ENCODE measurements at regions not wholly inside any gene's neighbourhood (a gene's known extent, or its start where the extent isn't known, plus 50 kb on each side); places are given as distances from the start of the nearest gene placed in this dataset.

GRCh38 chr5:86427158-86427557 is 190.6 kb upstream of the COX7C start:
- Mint-ChIP-seq H3K4me1 (ENCODE audit: low read depth, unreplicated experiment) (no peaks in the 10 kb centered on the region), H3K4me3 (ENCODE audit: low read depth, unreplicated experiment) (no peak overlapping the region), H3K27ac (ENCODE audit: unreplicated experiment) (no peak overlapping the region), H3K9me3 (ENCODE audit: low read depth, unreplicated experiment) (peaks cover 5% of the 10 kb centered on the region), H3K27me3 (ENCODE audit: unreplicated experiment) (no peaks in the 10 kb centered on the region), H3K36me3 (ENCODE audit: insufficient read depth, unreplicated experiment) (no peaks in the 10 kb centered on the region)
- DNase-seq = no peak
- TF ChIP-seq CTCF (IDR thresholded peaks at IDR 0.05; ENCODE audit: unreplicated experiment) = no peak
- no TSS peak for BruUV-seq (replicated peaks)
- CTCF ChIA-PET = no interaction called here
- intact Hi-C loops (cut with micrococcal nuclease; ENCODE audit: unreplicated experiment) = no loop called here

GRCh38 chr5:86439593-86440110 is 178.1 kb upstream of the COX7C start:
- Mint-ChIP-seq H3K36me3 (ENCODE audit: insufficient read depth, unreplicated experiment) (no peaks in the 10 kb centered on the region), H3K9me3 (ENCODE audit: low read depth, unreplicated experiment) (no peaks in the 10 kb centered on the region), H3K4me3 (ENCODE audit: low read depth, unreplicated experiment) (no peak overlapping the region), H3K27me3 (ENCODE audit: unreplicated experiment) (no peaks in the 10 kb centered on the region), H3K4me1 (ENCODE audit: low read depth, unreplicated experiment) (no peaks in the 10 kb centered on the region), H3K27ac (ENCODE audit: unreplicated experiment) (no peak overlapping the region)
- BruUV-seq (replicated peaks) = no TSS peak
- TF ChIP-seq CTCF (IDR thresholded peaks at IDR 0.05; ENCODE audit: unreplicated experiment) = no peak
- CTCF ChIA-PET = no interaction called here
- intact Hi-C loops (cut with micrococcal nuclease; ENCODE audit: unreplicated experiment) = no loop called here
- DNase-seq = no peak

GRCh38 chr5:86442036-86442745 is 175.6 kb upstream of the COX7C start:
- no peaks in the 10 kb centered on the region for H3K9me3 Mint-ChIP-seq (ENCODE audit: low read depth, unreplicated experiment)
- H3K4me3 Mint-ChIP-seq (ENCODE audit: low read depth, unreplicated experiment) = no peak overlapping the region
- H3K27me3 Mint-ChIP-seq (ENCODE audit: unreplicated experiment) = no peaks in the 10 kb centered on the region
- no TSS peak for BruUV-seq (replicated peaks)
- no peaks in the 10 kb centered on the region for H3K36me3 Mint-ChIP-seq (ENCODE audit: insufficient read depth, unreplicated experiment)
- no peaks in the 10 kb centered on the region for H3K4me1 Mint-ChIP-seq (ENCODE audit: low read depth, unreplicated experiment)
- TF ChIP-seq CTCF (IDR thresholded peaks at IDR 0.05; ENCODE audit: unreplicated experiment) = no peak
- CTCF ChIA-PET = interaction anchor here (0.7 kb wide), 2 partner anchors 244 to 623 kb away, joined by 3 to 4 read pairs; no protein-coding TSS in a partner anchor
- DNase-seq = no peak
- intact Hi-C loops (cut with micrococcal nuclease; ENCODE audit: unreplicated experiment) = no loop called here
- no peak overlapping the region for H3K27ac Mint-ChIP-seq (ENCODE audit: unreplicated experiment)

GRCh38 chr5:86447362-86447761 is 170.4 kb upstream of the COX7C start:
- Mint-ChIP-seq H3K4me1 (ENCODE audit: low read depth, unreplicated experiment) (no peaks in the 10 kb centered on the region), H3K4me3 (ENCODE audit: low read depth, unreplicated experiment) (no peak overlapping the region), H3K27me3 (ENCODE audit: unreplicated experiment) (no peaks in the 10 kb centered on the region), H3K36me3 (ENCODE audit: insufficient read depth, unreplicated experiment) (no peaks in the 10 kb centered on the region), H3K9me3 (ENCODE audit: low read depth, unreplicated experiment) (no peaks in the 10 kb centered on the region), H3K27ac (ENCODE audit: unreplicated experiment) (no peak overlapping the region)
- no peak for DNase-seq
- no TSS peak for BruUV-seq (replicated peaks)
- CTCF ChIA-PET = no interaction called here
- no peak for TF ChIP-seq CTCF (IDR thresholded peaks at IDR 0.05; ENCODE audit: unreplicated experiment)
- intact Hi-C loops (cut with micrococcal nuclease; ENCODE audit: unreplicated experiment) = no loop called here
